Adrenal gland (tissue), 5 donors: ENCODE measurements at regions not wholly inside any gene's neighbourhood (a gene's known extent, or its start where the extent isn't known, plus 50 kb on each side); places are given as distances from the start of the nearest gene placed in this dataset.

Experiments
- CTCF ChIP-seq, 6 experiments: fragments of 450-650 bp in 4 of 6; fragments of 200-600 bp in 2 of 6; sonication (generic) in 1 of 6; IDR thresholded peaks; 1 replicate in 5 of 6; 2 replicates in 1 of 6; pipeline versions ENCODE4 v1.5.1 to v1.8.0; 2016 to 2021; ENCODE audit warnings: antibody characterized with exemption in 6 of 6, mild to moderate bottlenecking in 2 of 6, moderate library complexity in 1 of 6
- POLR2A ChIP-seq, 2 donors: fragments of 450-650 bp; IDR thresholded peaks; one replicate each; pipeline ENCODE4 v1.6.1; 2017; ENCODE audit warnings: antibody characterized with exemption in 2 of 2, mild to moderate bottlenecking in 2 of 2, moderate library complexity in 1 of 2
- donor health status: DM: no; HTN: no; CAD: no.

- TF ChIP-seq CTCF (IDR thresholded peaks at IDR 0.05) (no peak), POLR2A (IDR thresholded peaks at IDR 0.05) (no peak)
These were observed 231.9 kb downstream of the TTC8 start for GRCh38 chr14:89056394-89056793.
